CD4-positive, alpha-beta T cell treated with Interleukin-6 for 4 hours (primary cell): ENCODE measurements at regions not wholly inside any gene's neighbourhood (a gene's known extent, or its start where the extent isn't known, plus 50 kb on each side); places are given as distances from the start of the nearest gene placed in this dataset.

Experiments
- DNase-seq: peaks from one replicate; pipeline ENCODE4 v3.0.0-alpha.2; 2020; ENCODE audit warnings: mixed read lengths

DNA sequence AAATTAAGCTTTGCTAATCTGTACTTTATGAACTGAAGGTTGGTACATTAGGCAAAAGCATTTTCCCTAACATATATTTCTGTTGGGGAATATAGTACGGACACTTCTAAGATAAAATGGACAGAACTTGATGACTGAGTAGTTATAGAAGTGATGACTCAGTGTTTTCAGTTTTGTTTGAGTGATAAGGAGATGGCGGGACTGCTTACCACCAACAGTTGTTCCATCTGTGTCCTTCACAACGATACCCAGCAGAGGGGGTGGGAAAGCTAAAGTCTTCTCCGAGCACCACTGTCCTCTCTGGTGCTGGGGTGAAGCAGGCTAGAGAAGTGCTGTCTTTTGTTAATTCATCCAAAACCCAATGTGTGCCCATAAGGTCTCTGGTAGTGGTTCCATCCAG is 195.8 kb downstream of the CD47 start:
- no peak for DNase-seq

GRCh38 chr3:107892955-107893624 is 197.7 kb downstream of the CD47 start:
- no peak for DNase-seq

- no peak for DNase-seq
These were observed 205.9 kb downstream of the CD47 start for GRCh38 chr3:107884719-107885460.

GRCh38 chr3:107884028-107884427 is 206.8 kb downstream of the CD47 start:
- DNase-seq: no peak

DNA sequence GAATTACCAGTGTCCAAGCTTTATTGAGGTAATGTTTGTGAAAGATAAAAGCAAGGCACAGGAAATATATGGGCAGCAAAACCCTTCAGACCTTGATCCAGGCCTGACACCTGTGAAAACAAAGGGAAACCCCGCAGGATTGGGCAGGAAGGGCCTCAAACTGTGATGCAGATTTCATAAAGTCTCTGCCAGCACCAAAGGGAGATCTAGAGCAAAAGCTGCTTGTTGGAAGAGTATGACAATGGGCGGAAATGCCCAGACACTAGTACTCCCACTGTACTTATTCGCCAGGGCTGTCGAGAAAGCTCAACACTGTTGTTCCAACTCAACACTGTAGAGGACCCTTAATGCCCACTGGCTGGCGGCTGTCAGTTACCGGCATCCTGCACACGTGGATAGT is 207.9 kb downstream of the CD47 start:
- no peak for DNase-seq

- no peak for DNase-seq
These were observed 208.6 kb downstream of the CD47 start for GRCh38 chr3:107882261-107882660.

- DNase-seq: no peak
These were observed 209.3 kb downstream of the CD47 start for GRCh38 chr3:107881509-107881908.

- DNase-seq: no peak
These were observed 210.1 kb downstream of the CD47 start for GRCh38 chr3:107880702-107881101.

DNA sequence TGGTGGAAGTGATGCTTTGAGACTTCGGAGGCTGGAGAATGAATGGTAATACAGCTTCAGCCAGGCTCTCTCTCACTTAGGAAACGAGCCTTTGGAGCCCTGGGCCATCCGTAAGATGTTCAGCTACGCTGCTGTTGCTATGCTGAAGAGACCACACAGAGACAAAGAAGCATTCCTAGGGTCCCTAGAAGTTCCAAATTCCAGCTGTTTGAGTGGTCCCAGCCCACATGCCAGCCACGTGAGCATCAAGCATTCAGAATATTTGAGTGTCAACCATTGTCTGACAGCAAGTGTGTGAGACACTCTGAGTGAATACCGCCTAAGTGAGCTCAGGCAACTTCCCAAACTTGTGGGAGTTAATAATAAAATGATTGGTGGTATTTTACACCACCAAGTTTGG is 212.9 kb downstream of the CD47 start:
- DNase-seq: no peak

- DNase-seq: no peak
These were observed 219.7 kb downstream of the CD47 start for GRCh38 chr3:107870943-107871638.

GRCh38 chr3:107870096-107870495 is 220.7 kb downstream of the CD47 start:
- no peak for DNase-seq

DNA sequence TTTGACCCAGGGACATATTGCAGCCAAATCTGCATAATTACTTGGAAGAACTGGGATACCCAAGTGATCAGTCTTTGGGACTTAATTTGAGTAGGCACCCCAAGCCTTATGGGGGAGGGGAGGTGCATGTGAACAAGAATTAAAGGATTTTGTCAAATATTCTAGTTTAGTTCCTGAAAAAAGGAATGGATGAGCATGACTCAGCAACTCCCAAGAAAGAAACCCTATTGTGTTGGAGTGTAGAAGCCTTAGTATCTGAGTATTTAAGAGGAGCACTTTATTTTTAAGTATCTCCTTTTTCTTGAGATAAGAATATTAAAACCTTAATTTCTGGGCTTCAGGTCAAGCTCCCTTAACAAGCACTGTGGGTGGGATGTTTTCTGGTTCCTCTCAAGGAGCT is 222.4 kb downstream of the CD47 start:
- no peak for DNase-seq

DNA sequence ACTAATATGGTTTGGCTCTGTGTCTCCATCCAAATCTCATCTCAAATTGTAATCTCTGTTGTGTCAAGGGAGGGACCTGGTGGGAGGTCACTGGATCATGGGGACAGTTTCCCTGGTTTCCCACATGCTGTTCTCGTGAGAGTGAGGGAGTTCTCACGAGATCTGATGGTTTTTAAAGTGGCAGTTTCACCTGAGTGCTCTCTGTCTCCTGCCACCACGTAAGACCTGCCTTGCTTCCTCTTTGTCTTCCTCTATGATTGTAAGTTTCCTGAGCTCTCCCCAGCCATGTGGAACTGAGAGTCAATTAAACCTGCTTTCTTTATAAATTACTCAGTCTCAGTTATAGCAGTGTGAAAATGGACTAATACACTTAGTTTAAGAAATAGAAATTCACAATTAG is 228.9 kb downstream of the CD47 start:
- DNase-seq: no peak

DNA sequence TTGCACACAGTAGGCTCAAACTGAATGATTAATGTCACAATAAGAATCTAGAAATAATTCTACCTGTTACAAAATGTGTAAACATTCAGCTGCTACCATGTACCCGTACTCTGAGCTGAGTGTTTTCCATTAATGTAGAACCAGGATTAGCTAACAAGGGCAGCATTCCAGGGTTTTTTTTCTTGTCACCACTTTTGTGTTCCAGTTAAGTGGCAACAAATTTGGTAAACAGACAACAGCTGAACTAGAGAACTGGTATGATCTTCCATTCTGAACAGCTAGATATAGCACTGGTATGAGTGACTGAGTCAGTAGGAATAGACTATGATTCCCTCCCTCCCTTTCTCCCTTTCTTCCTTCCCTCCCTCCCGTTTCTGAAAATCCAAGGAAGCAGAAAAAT is 229.4 kb downstream of the CD47 start:
- DNase-seq: no peak
